Stimulated activated CD8-positive, alpha-beta memory T cell treated with anti-CD3 and anti-CD28 coated beads, Interleukin-15, amount 100 ng/mL, for 1 hour (primary cell): ENCODE measurements at regions not wholly inside any gene's neighbourhood (a gene's known extent, or its start where the extent isn't known, plus 50 kb on each side); places are given as distances from the start of the nearest gene placed in this dataset.
"Not testable (repeated sequence)": the region's sequence is repeated elsewhere in the genome, so short reads cannot be mapped to it uniquely, and the experiment has no call there.

Source experiments
- DNase-seq: peaks from one replicate; pipeline ENCODE4 v3.0.0-alpha.2; 2020; ENCODE audit warnings: low read depth

GRCh38 chr18:46179306-46179705 lies 75.1 kb downstream of the HAUS1 start:
- DNase-seq = no peak

GRCh38 chr18:46182633-46183358 lies 78.6 kb downstream of the HAUS1 start:
- no peak for DNase-seq

- not testable (repeated sequence) for DNase-seq
These were observed 80.1 kb downstream of the HAUS1 start for GRCh38 chr18:46184296-46184695.

- no peak for DNase-seq
These were observed 80.5 kb downstream of the HAUS1 start for GRCh38 chr18:46184727-46185126.

- no peak for DNase-seq
These were observed 86.5 kb downstream of the HAUS1 start for GRCh38 chr18:46190667-46191066.

GRCh38 chr18:46196627-46197243 lies 92.5 kb downstream of the HAUS1 start:
- no peak for DNase-seq

- DNase-seq = no peak
These were observed 95.4 kb downstream of the HAUS1 start for GRCh38 chr18:46199515-46200147.

GRCh38 chr18:46200178-46201055 lies 96.2 kb downstream of the HAUS1 start:
- DNase-seq = not testable (repeated sequence)

GRCh38 chr18:46204143-46204542 lies 100.0 kb downstream of the HAUS1 start:
- DNase-seq = no peak

- no peak for DNase-seq
These were observed 103.8 kb downstream of the HAUS1 start for GRCh38 chr18:46207985-46208384.

- no peak for DNase-seq
These were observed 105.0 kb downstream of the HAUS1 start for GRCh38 chr18:46209161-46209560.

GRCh38 chr18:46211816-46212215 lies 107.6 kb downstream of the HAUS1 start:
- no peak for DNase-seq

GRCh38 chr18:46212398-46212797 lies 108.2 kb downstream of the HAUS1 start:
- no peak for DNase-seq

GRCh38 chr18:46213295-46213694 lies 109.1 kb downstream of the HAUS1 start:
- no peak for DNase-seq

GRCh38 chr18:46214435-46214834 lies 110.2 kb downstream of the HAUS1 start:
- DNase-seq = no peak

GRCh38 chr18:46215902-46216723 lies 111.9 kb downstream of the HAUS1 start:
- DNase-seq = no peak

- DNase-seq = no peak
These were observed 115.9 kb downstream of the HAUS1 start for GRCh38 chr18:46220116-46220515.

- no peak for DNase-seq
These were observed 117.9 kb downstream of the HAUS1 start for GRCh38 chr18:46222093-46222492.

- no peak for DNase-seq
These were observed 118.7 kb downstream of the HAUS1 start for GRCh38 chr18:46222710-46223360.

- no peak for DNase-seq
These were observed 120.1 kb downstream of the HAUS1 start for GRCh38 chr18:46224181-46224775.

- DNase-seq = no peak
These were observed 122.3 kb downstream of the HAUS1 start for GRCh38 chr18:46226461-46226860.
